ENCODE measurements at regions not wholly inside any gene's neighbourhood (a gene's known extent, or its start where the extent isn't known, plus 50 kb on each side); places are given as distances from the start of the nearest gene placed in this dataset.
A peak's percentile ranks its signal among the peaks of the same experiment; 100 is the strongest.
"Not testable (repeated sequence)": the region's sequence is repeated elsewhere in the genome, so short reads cannot be mapped to it uniquely, and the experiment has no call there.

DNA sequence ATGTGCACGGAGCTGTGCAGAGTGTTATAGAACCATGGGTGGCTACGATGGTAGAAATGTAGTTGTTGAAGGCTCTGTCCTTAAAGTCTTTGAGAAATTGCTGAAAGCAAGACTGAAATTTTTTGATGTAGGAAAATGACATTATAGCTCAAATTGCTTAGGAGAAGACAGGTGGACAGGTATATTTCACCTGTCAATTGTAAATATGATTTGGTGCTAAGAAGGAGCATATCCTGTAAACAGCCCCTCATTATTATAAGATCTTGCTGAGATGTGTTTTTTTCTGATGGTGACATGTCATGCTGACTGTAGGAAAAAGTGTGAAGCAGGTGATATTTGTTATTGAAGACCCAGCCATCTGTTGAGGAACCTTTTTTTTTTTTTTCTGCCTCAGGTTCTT lies 377.9 kb downstream of the PSAT1 start:
- DNase-seq = no peak

GRCh38 chr9:78676009-78676408 lies 379.1 kb downstream of the PSAT1 start:
- DNase-seq = peak; percentile 88

GRCh38 chr9:78676623-78677022 lies 379.7 kb downstream of the PSAT1 start:
- peak; percentile 90 for DNase-seq

- DNase-seq = peak; percentile 75
These were observed 380.4 kb downstream of the PSAT1 start for GRCh38 chr9:78677326-78677725.

GRCh38 chr9:78678877-78679276 lies 382.0 kb downstream of the PSAT1 start:
- DNase-seq = no peak

- DNase-seq = no peak
These were observed 383.3 kb downstream of the PSAT1 start for GRCh38 chr9:78680196-78680595.

GRCh38 chr9:78682216-78682615 lies 385.3 kb downstream of the PSAT1 start:
- no peak for DNase-seq

GRCh38 chr9:78685471-78685870 lies 388.5 kb downstream of the PSAT1 start:
- no peak for DNase-seq

DNA sequence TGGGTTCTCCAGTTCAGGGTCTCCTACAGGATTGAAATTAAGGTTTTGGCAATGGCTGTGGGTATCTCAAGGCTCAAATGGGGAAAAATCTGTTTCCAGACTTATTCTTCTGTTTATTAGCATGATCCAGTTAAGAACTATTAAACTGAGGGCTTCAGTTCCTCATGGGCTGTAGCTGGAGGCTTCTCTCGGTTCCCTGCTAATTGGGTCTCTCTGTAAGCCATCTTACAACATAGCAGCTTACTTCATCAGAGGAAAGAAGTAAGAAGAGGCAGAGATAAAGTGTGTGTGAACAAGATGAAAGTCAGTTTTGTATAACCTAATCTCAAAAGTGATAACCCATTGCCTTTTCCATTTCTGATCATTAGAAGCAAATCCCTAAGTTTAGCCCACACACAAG lies 391.9 kb downstream of the PSAT1 start:
- DNase-seq = no peak

DNA sequence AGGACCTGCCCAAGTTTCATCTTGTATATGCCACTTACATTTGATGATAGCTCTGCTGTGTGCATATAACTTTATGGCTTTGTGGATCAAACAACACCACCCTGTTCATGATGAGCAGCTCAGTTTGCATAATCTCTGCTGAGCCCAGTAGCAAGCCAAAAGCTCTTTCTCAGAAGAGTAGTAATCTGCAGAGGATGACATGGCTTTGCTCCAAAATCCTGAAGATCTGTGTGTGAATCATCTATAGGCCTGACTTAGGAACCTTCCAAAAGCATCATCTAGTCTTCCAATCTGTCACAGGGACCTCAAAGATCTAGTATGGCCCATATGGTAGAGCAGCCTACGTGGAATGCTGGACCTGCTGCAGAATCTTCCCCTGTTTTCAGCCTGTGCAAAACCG lies 394.6 kb downstream of the PSAT1 start:
- peak; percentile 59 for DNase-seq

GRCh38 chr9:78692871-78693270 lies 395.9 kb downstream of the PSAT1 start:
- DNase-seq = peak; percentile 81

GRCh38 chr9:78694974-78695373 lies 398.0 kb downstream of the PSAT1 start:
- DNase-seq = no peak

DNA sequence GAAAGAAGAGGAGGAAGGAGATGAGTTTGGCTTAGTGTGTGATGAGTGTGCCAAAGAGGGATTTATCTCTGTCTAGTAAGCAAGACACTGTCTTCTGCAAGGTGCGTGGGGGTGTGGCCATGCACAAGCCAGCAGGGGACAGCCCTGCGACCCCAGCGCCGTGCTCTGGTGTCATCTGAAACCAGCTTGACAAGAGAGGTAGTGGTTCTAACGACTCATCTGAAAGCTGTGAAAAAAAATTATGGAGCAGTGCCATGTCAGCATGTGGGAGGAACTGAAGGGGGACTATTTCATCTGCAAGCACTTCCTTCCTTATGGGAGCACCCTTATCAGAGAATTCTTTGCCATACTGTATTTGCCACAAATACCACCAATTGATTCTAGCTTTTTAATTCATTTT lies 398.6 kb downstream of the PSAT1 start:
- DNase-seq = no peak

DNA sequence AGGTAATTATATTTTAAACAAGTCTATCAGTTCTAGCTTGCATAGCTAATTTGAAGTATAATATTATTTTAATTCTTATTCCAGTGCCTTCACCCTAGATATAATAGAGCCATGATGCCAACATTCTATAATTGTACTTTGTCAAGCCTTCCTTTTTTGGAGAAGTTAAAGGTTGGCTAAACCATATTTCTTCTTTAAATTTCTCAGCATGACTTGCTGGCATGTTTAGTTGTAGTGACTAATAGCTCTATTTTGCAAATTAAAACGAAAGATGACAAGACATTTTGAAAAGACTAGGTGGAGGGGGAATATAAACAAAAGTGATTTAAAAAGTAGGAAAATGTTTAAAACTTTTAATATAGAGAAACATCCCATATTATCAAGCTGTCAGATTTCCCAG lies 400.7 kb downstream of the PSAT1 start:
- DNase-seq = peak; percentile 47

DNA sequence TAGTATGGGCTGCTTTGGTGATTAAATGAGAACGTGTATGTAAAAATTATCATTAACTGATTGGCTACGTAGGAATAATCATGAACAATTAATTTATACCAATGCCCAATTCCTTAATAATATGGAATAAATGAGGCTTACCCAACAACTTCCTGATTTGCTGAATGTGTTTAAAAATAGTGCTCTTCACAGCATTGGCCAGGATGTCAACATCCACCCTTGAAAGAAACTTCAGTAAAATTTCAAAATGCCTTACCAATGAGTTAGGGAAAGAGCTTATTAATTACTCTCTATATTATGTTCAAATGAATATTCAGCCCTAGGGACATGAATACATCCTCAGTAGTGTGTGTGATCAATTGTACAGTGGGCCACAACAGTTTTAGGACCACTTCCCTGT lies 401.4 kb downstream of the PSAT1 start:
- no peak for DNase-seq

DNA sequence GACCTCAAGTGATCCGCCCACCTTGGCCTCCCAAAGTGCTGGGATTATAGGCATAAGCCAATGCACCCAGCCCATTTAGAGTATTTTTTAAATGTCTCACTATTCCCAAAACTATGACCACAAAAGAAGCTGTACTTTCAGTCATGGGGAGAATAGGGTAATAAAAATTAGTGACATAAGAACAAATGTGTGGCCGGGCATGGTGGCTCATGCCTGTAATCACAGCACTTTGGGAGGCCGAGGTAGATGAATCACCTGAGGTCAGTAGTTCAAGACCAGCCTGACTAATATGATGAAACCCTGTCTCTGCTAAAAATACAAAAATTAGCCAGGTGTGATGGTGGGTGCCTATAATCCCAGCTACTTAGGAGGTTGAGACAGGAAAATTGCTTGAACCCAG lies 402.3 kb downstream of the PSAT1 start:
- not testable (repeated sequence) for DNase-seq

GRCh38 chr9:78704153-78704552 lies 407.2 kb downstream of the PSAT1 start:
- DNase-seq = not testable (repeated sequence)

- no peak for DNase-seq
These were observed 410.2 kb downstream of the PSAT1 start for GRCh38 chr9:78707080-78707479.

DNA sequence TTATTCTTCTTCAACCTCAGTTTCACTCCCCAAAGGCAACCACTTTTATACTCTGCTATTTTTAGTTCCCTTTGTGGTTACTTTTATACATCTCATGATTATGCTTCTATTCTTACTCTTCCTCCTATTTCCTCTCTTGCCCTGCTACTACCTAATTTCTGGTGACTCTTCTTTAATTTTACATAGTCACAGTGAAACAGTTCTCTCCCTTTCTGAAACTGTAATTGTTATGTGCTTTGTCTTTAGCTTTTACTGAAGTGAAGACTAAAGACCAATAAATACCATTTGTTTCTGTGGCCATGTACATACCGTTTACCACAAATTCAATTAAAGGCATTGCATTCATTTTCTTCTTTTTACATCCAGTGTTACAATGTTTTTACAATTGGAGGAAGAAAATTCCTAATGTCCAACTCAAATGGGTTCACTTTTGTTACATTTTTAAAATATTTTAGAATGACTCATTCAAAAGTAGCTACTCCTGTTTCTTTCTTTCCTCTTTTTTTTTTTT lies 410.6 kb downstream of the PSAT1 start:
- peak; percentile 91 for DNase-seq

DNA sequence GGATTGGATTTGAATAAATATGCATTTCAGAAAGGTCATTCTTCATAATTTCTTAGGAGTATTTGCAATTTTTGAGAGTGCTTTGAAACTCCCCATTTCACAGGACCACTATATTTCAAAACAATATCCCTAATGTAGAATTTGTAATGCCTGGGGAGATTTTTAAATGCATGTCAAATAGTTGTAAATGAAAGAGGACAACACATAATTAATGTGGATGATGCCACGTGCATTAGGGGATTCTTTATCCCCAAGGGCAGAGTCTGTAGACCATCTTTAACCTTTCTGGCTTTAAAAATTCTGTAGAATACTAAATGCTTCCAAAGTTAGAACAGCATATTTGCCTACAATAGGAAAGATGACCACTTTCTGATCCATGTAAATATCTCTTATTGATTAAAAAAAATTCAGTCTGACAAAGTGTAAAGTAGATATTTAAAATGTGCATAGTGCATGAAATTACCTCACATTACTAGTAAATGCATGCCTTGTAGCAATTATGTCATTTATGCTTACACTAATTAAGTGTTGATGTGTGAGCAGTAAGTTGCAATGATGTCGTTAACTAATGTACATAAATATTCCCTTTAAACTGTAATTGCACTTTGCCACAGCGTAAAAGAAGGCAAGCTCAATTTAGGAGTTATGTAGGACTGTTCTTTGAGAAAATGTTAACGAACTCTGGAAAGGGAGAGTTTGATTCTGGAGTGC lies 416.1 kb downstream of the PSAT1 start:
- DNase-seq = no peak

DNA sequence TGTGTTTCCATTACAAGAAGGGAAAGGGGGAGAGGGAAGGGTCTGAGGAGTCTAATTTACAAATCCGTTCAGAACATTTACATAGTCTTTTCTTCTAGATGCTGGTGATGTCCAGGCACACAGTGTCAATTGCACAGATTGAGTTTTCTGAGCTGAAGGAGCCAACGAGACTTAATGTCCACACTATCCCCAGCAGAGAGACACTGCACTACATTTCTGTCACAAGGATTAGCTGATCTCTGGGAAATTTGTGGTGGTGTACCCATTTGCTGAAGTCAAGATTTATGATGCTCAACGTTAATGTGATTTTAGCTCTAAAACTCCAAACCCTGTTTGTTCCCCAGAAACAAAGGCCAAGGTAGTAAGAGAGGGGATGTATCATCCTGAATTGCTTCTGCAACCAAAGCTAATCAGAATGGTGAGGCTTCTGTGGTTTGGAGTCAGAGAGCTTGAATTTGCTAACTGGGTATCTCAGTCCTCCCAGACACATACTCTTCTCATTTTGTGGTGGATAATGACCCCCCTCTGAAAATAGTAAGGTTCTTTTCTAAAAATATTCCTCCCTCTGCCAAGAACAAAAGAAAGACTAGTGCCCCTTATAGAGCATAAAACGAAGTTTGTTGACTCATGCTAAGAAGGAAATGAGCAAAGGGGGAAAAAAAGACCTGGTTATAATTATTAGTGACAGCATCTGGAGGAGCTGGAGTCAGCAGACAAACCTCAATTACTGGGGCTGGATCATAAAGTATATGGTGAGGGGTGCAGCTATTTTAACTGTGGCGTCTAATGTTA lies 416.9 kb downstream of the PSAT1 start:
- peak; percentile 96 for DNase-seq

- DNase-seq = peak; percentile 80
These were observed 417.7 kb downstream of the PSAT1 start for GRCh38 chr9:78714576-78714975.

GRCh38 chr9:78719029-78719428 lies 422.1 kb downstream of the PSAT1 start:
- DNase-seq = not testable (repeated sequence)

DNA sequence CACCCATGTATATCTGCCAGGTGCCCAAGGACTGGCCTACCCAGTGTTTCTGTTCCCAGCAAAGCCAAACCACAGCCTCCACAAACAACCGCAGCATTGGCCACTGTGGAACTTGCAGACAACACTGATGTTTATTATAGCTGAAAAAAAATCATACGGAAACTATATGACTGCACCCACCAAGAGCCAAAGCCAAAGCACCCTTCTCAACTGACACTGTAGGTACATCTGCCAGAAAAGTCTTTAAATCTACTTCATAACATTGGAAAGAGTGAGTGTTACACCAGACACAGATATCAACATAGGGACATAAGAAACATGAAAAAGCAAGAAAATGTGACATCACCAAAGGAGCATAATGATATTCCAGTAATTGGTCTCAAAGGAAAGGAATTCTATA lies 428.0 kb downstream of the PSAT1 start:
- no peak for DNase-seq

Data from fibroblast of skin of abdomen (primary cell).